ENCODE measurements at regions not wholly inside any gene's neighbourhood (a gene's known extent, or its start where the extent isn't known, plus 50 kb on each side); places are given as distances from the start of the nearest gene placed in this dataset.

- no peak for TF ChIP-seq ZNF462 (CRISPR knock-in tag; IDR thresholded peaks at IDR 0.05)
- TF ChIP-seq POLR2AphosphoS5 (IDR thresholded peaks at IDR 0.05; ENCODE audit: low read depth): no peak
Measured at GRCh38 chr2:225865468-225865867, 466.0 kb downstream of the NYAP2 start (continued).

GRCh38 chr2:225864394-225864793, 464.9 kb downstream of the NYAP2 start:
- no peaks in the 10 kb centered on the region for H3K36me3 ChIP-seq (ENCODE audit: insufficient read depth)
- TF ChIP-seq CREB1 (CRISPR knock-in tag; IDR thresholded peaks at IDR 0.05; ENCODE audit: low read depth) (no peak), POLR2AphosphoS5 (IDR thresholded peaks at IDR 0.05; ENCODE audit: low read depth) (no peak), STAT1 (IDR thresholded peaks at IDR 0.05; ENCODE audit: unreplicated experiment) (no peak), NANOG (IDR thresholded peaks at IDR 0.05; ENCODE audit: borderline replicate concordance) (no peak), CTCF (conservative IDR thresholded peaks at IDR 0.05; ENCODE audit: low read depth in 2 of 2) (no peak), ZNF331 (CRISPR knock-in tag; IDR thresholded peaks at IDR 0.05; ENCODE audit: low read depth) (no peak), ZNF114 (CRISPR knock-in tag; IDR thresholded peaks at IDR 0.05) (no peak), EZH2 (IDR thresholded peaks at IDR 0.05; ENCODE audit: low read depth, unreplicated experiment) (no peak), ZNF462 (CRISPR knock-in tag; IDR thresholded peaks at IDR 0.05) (no peak)

More at GRCh38 chr2:225864394-225864793, 464.9 kb downstream of the NYAP2 start:
- H3K9me2 ChIP-seq (ENCODE audit: insufficient read depth): peaks cover 12% of the 10 kb centered on the region
- DNase-seq (ENCODE audit: low spot score): no peak
- no peak overlapping the region for H3K27ac ChIP-seq (ENCODE audit: low read depth)
- no peaks in the 10 kb centered on the region for H3K27me3 Mint-ChIP-seq (ENCODE audit: insufficient read depth, low read depth, poor library complexity)
- no peak overlapping the region for H3K27ac Mint-ChIP-seq
- H3K9me3 Mint-ChIP-seq: no peaks in the 10 kb centered on the region
- no peak overlapping the region for H3K4me3 Mint-ChIP-seq
- no peaks in the 10 kb centered on the region for H3K4me1 ChIP-seq (ENCODE audit: insufficient read depth)
- no peak overlapping the region for H3K4me2 ChIP-seq
- no peaks in the 10 kb centered on the region for H3F3A ChIP-seq (replicated peaks; ENCODE audit: low read depth)
- H2AFZ ChIP-seq: no peak overlapping the region
- ATAC-seq: no peak
- no peaks in the 10 kb centered on the region for H4K20me1 ChIP-seq (replicated peaks; ENCODE audit: insufficient read depth)
- H3K4me3 ChIP-seq: no peak overlapping the region
- no peaks in the 10 kb centered on the region for H3K79me2 ChIP-seq (replicated peaks; ENCODE audit: insufficient read depth)
- no peaks in the 10 kb centered on the region for H3K4me1 Mint-ChIP-seq
- H3K27me3 ChIP-seq (ENCODE audit: insufficient read depth): no peaks in the 10 kb centered on the region
- no peaks in the 10 kb centered on the region for H3K36me3 Mint-ChIP-seq (ENCODE audit: low read depth)
